ENCODE measurements at regions not wholly inside any gene's neighbourhood (a gene's known extent, or its start where the extent isn't known, plus 50 kb on each side); places are given as distances from the start of the nearest gene placed in this dataset.

DNA sequence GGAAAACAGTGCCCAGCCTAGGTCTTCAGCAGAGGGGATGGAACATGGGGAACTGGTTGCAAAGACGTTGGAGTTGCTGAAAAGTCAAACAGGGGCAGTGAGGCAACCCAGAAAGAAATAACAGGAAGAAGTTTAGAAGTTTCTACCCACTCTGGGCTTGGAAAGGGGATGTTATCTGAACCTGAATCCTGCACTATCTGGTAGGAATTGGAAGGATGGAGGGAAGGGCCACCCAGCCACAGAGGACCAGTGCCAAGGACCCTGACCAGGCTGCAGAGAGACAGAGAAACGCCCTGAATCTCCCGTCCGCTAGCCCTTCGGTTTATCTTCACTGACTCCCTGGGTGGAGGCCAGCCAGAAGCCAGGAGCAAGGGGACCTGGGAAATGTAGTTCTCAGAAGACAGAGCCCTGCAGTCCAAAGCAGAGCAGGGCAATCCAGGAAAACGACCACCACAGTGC is 217.3 kb upstream of the RREB1 start:
- TF ChIP-seq GATA2 (IDR thresholded peaks at IDR 0.05; ENCODE audit: low read depth, low read length) (no peak), GATA3 (IDR thresholded peaks at IDR 0.05; ENCODE audit: low read depth, low read length) (no peak)

All from SH-SY5Y (cell line).